DMS53 (cell line): ENCODE measurements at regions not wholly inside any gene's neighbourhood (a gene's known extent, or its start where the extent isn't known, plus 50 kb on each side); places are given as distances from the start of the nearest gene placed in this dataset.
"Not testable (repeated sequence)": the region's sequence is repeated elsewhere in the genome, so short reads cannot be mapped to it uniquely, and the experiment has no call there.

Source experiments
- DNase-seq: peaks from one replicate; lab custom pipeline; 2025; lab: John Stamatoyannopoulos, UW

DNA sequence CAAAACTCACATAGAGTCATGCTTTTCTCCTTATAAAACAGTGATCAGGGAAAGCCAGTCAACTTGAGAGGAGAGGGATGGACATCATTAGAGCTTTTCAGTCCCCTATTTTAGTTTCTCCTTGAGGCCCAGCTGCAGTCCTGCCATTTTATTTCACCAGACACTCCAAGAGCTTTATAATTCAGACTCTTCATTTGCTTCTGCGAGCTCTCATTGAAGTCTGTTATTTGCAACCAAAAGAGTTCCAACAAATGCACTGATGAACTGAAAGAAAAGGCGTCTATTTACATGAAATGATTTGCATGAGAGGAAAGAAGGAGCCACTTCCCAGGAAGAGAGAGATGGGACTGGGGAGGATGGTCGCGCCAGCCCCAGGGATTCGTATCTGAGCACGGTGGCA is 86.8 kb downstream of the NDUFA12 start:
- DNase-seq, result no peak

DNA sequence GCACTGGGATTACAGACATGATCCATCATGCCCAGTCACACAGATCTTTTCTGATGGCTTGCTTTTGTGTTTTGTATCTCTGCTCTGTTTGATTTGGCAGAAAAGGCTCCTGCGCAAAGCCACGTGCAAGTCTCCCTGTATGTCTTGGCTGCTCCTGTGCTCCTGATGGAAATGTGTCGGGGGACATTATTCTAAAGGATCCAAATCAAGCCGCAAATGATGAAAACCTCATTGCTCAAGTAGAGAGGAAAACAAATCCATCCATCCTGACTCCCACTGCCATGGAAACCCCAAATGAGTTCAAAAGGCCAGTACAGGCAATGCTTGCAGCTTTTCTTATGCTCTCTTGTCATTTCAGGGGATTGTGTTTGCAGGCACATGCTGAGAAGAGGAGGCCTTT is 93.8 kb downstream of the NDUFA12 start:
- DNase-seq, result no peak

DNA sequence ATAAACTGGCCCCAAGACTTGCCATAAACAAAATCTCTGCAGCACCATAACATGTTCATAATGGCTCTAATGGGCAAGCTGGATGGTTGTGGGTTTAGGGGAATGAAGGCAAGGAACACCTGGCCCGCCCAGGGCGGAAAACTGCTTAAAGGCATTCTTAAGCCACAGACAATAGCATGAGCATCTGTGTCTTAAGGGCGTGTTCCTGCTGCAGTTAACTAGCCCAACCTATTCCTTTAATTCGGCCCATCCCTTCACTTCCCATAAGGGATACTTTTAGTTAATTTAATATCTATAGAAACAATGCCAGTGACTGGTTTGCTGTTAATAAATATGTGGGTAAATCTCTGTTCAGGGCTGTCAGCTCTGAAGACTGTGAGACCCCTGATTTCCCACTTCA is 97.7 kb downstream of the NDUFA12 start:
- not testable (repeated sequence) for DNase-seq

DNA sequence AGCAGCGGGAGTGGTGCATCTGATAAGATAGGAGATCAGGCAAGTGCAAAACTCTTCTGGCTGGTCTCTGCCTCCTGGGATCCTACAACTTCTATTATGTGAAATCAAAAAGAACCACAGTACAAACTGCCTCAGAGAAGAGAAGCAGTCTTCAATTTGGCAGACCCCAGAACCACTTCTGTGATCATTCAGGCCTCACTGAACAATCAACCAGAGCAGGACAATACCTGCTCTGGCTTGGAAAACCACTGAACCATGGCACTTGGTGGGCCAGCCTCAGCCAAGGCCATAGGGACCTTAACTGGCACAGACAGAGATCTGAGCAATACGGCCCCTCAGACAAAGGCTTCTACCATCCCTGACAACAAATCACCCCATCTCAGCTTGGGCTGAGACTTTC is 103.0 kb downstream of the NDUFA12 start:
- DNase-seq, result no peak

DNA sequence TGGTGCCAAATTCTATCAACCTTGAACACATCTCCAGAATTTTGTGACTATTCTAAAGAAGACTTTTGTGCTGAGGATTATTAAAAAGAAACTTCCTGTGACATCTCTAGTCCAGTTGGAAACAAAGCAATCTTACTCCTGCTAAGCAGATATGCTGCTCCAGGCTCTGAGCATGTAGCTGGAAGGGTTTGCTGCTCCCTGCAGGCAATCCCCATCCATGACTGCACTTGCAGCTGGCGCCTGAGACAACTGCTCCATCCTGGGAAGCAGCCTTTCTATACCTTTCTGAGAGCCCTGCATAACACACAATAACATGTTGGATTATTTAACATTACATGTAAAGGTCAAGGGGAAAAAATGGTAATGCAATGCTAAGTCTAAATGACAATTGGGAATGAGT is 105.1 kb downstream of the NDUFA12 start:
- DNase-seq, result peak; percentile 35

DNA sequence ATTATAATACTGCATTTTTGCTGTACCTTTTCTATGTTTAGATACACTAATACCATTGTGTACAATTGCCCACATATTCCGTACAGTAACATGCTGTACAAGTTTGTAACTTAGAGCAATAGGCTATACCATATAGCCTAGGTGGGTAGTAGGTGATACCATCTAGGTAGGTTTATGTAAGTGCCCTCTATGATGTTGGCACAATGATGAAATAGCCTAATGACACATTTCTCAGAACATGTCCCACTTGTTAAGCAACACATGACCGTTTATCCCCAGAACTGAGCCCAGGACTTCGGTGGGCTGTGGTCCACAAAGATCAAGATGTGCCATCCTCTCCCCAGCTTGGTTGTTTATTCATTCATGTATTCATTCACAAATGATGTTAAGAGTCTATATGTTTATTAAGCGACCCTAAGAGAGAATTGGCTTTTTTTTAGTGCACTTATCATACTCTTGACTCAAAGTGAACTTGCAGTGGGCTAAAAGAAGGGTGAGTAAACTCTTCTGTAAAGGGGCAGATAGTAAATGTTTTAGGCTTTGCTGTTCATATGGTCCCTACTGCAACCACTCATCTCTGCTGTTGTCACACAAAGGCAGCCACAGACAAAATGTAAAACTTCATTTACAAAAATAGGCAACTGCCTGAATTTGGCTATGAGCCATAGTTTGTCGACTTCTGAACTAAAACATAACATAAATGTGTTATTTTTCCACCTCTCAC is 110.8 kb downstream of the NDUFA12 start:
- DNase-seq, result no peak

DNA sequence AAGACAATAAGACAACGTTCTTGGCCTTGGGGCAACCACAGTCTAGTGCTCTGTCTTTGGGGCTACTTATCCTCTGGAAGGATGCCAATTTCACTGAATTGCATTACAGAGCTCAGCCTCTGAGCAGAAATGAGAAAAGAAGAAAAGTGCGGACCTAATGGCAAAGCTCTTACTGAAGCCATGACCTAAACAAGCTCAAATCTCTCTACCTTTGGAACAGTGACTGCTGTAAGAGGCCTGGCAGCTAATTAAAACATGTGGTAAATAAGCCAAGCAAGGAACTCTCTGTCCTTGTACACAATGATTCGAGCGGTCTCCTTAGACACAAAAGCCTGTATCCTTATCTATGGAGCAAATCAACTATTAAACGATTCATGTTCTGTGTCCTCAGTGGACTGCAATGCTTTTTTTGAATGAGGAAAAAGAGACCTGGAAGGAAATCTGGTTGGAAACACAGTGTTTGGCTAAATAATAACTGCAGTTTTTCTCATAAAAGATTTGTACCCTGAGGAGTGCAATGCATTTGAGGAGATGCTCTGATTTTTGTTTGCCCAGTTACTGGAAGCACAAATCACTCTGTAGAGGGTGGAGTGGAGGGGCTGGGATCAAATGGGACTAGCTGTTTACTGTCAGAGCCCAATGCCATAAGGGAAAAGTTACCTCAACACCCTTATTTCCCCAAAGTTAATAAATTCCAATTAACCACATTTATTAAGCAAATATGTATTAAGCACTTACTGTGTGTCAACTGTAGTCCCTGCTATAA is 113.9 kb downstream of the NDUFA12 start:
- DNase-seq, result no peak

DNA sequence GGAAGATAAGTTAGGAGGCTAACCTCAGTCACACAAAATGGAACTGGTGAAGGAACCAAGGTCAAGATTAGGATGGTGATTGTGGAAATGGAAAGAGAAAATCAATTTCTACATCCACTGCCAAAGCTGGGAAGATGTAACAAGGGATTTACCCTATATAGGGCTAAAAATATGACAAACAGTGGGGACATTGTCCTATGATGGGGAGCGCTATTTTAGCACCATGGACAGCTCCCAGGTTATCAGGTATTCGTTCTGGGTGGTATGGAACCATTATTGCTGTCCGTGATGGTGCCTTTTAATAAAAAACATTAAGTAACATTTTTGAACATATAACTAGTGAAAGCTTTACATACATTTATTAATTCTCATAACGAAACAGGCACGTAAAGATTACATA is 124.0 kb downstream of the NDUFA12 start:
- no peak for DNase-seq

DNA sequence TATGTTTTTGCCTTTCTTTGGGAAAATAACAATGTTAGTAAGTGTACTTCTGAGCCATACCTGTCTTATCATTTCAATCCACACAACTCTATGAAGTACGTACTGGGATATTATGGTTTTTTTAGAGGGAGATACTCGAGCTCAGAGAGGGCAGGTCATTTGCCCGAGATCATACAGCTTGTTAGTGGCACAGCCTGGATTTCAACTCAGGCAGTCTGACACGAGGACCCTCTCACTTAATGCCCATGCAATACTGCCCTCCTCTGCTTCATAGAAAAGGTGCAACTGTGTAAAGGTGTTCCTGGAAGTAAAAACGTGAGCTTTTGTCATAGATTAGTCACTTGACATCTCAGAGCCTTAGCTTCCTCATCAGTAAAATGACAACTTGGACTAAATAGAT is 128.0 kb downstream of the NDUFA12 start:
- DNase-seq, result peak; percentile 91

DNA sequence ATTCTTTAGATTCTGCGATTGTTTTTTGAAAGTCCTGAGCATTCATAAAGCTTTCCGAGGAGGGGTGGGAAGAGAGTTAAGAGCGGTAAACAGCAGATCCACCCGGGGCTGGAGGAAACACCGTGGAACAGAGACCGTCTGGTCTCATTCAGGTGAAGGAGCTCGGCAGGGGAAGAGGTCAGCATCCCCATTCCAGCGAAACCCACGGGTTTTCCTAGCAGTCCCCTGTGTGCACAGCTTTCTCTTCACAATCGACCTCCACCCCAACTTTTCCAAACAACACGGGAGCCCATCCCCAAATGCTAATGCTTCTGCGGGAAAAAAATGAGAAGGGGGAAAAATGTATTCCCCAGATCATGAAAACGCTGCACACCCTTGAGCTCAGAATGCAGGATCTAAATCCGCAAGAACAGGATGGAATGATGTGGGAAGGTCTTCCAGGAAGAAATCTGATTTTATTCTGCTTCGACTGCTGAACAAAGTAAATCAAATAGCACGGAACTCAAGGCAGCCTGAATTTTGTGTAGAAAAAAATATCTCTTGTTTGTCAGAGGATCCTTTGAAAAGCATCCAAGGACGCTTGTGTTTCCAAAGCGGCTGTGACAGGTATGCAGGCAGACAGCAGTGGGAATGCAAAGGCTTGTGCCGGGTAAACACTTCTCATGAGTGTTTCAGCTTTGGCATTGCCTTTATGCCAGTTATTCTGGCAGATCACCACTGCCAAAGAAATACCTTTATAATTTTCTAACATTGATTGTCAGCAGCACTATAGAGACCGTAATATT is 128.8 kb downstream of the NDUFA12 start:
- DNase-seq, result peak; percentile 84

DNA sequence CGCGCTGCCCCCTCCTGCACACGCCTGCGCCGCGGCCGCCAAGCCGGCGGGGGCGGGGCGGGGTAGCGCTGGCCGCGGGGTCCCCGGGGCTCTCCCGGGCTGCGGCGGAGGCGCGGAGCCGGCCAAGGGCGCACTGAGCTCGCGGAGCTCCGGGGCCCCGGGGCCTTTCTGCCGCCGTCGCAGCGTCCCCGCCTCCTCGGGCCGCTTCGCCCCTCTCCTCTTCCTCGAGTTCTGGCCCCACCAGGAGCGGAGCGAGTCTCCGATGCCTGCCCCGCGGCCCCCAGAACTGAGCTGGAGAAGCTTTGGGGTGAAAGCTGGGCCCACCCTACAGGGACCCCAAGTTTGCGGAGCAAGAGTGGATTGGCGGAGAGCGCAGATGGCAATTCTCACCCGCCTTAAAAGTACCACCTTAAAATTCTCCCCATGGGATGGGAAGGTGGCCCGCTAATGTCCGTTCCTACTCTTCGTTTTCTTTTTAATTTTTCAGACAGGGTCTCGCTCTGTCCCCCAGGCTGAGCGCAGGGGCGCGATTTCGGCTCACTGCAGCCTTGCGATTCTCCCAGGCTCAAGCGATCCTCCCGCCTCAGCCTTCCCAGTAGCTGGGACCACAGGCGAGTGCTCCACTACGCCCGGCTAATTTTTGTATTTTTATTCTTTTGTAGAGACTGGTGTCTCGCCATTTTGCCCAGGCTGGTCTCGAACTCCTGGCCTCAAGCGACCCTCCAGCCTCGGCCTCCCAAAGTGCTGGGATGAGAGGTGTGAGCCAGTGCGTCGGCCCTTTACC is 129.6 kb downstream of the NDUFA12 start:
- peak; percentile 47 for DNase-seq

DNA sequence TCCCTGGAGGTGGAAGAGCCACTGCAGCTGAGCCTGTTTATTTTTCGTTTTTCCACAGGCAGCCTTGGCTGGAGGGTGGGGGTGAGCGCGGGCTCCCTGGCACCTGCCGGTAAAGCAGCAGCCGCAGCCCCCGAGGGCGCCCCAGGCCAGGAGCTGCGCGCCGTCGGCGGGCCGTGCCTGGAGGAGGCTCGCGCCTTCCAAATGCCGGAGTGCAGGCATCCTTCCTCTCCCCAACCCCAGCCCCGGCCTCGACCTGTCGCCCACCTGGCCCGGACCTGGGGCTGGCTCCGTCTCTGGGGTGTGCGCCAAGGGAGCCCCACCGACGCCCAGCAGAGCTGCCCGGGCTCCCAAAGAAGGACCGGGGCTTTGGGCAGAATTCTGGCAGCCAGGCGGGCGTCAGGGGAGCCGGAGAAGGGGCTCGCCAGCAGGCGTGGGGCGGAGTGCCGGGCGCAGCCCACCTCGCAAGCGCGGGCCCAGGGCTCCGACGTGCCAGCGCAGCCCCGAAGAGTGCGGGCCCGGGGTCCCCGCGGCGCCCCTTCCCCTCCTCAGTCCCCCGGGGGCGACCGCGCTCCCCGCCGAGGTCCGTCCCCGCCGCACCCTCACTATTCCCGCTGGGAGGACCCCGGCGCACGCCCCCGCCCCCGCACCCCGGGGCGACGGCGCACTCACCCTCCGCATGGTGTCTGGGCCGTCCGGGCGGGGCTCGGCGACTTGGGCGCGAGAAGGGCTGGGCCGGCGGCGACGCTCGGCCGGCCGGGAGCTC is 130.3 kb downstream of the NDUFA12 start:
- DNase-seq, result peak; percentile 76

DNA sequence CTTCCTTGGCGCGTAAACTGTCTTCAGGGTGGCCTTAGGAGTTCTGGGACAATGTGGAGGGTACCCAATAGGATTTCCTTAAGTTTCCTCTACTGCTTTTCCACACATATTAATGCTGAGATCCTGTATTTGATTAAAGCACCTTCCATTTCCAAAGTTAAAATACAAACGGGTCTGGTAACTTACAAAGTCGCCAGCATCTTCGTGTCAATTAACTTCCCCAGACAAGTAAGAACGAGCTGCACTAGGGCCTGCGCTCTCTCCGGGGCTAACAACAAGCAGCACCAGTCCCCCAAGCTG is 130.9 kb downstream of the NDUFA12 start:
- DNase-seq, result no peak

DNA sequence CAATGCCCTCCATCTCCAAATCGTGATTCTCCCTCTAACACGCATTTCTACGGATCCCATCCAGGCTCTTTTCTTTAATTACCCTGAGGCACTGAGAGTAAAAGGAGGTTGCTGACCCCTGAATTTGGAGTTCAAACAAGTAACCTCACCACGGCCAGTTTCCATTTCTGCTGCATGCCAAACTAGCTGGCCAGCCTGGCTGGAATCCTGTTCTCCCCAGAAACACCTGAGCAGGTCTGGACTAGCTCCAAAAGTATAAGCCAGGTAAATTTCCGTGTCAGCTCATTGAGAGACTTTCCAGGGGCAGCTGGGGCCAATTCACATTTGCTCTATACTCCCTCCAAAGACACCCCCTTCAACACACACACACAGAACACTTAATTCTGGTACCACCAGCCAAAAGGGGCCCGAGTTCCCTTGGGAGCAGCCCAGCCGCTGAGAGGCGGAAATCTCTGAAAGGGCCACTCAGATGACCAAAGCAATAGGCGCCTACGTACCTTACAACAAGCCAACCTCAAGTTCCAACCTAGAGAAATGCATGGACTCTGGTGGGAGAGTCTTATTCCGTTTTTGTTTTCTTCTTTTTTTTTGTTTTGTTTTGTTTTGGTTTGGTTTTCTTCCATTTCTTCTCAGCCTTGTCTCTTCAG is 131.4 kb downstream of the NDUFA12 start:
- peak; percentile 40 for DNase-seq

DNA sequence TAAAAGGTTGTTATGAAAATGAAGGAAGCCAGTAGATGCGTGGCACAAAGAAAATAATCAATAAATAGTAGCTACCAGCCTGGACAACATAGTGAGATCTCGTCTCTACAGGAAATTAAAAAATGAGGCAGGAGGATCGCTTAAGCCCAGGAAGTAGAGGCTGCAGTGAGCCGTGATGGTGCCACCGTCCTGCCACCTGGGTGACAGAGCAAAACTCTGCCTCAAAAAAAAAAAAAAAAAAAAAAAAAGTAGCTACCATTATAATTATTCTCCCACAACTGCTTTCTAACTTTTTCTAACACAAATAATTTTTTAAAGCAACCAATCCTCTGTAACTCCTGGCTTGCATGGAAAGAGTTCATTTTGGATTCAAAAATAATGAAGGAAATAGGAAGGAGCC is 133.0 kb downstream of the NDUFA12 start:
- no peak for DNase-seq

DNA sequence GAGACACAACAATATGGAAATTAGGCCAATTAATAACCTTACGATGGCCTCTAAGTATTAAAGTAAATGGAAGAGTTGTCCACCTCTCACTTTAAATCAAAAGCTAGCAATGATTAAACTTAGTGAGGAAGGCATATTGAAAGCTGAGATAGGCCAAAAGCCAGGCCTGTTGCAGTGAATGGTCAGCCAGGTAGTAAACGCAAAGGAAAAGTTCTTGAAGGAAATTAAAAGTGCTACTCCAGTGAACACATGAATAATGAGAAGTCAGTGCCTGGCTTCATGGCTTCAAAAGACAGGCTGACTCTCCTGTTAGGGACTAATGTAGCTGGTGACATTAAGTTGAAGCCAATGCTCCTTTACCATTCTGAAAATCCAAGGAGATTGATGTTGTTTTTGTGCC is 135.3 kb downstream of the NDUFA12 start:
- DNase-seq, result no peak

DNA sequence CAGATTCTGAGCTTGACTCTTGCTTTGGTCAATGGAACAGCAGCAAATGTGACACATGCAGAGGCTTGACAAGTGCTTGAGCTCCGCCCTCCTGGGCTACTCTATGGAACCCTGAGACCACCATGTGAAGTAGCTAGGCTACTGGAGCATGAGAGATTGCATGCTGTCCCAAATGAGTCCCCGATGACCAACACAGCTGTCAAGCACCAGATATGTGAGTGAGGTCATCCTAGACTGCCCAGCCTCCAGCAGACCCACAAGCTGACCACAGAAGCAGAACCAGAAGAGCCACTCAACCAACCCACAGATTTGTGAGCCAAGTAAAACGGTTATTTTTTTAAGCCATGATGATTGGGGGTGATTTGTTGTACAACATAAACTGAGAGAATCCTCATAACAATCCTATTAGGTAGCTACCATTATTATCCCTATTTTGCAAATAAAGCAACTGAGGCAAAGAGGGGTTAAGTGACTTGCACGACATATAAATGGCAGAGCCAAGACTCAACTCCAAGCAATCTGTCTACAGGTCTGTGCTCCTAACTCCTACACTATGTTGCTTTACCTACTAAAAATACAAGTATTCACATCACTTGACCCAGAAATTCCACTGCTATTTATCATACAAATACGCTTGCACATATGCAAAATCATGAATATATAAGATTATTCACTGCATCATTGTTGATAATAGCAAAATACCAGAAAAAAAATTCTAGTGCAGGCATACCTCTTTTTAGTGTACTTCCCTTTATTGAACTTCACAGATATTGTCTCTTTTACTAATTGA is 136.2 kb downstream of the NDUFA12 start:
- peak; percentile 21 for DNase-seq

DNA sequence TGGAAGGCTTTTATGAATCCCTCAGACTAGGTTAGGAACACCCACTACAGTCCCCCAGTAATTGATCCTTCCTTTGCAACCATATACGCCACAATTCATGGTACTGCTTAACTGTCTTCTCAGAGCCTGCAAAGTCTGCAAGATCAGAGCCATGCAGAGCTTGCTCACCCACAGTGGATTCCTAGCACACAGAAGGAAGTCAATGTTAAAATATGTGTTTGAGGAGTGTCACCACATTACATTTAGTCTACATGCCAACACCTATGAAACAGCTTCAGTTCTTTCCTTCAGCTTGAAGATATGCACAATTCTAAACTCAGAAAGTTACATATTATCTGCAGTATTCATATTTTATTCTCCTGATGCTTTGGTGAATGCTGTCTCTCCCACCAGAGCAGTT is 138.5 kb downstream of the NDUFA12 start:
- DNase-seq, result peak; percentile 25

DNA sequence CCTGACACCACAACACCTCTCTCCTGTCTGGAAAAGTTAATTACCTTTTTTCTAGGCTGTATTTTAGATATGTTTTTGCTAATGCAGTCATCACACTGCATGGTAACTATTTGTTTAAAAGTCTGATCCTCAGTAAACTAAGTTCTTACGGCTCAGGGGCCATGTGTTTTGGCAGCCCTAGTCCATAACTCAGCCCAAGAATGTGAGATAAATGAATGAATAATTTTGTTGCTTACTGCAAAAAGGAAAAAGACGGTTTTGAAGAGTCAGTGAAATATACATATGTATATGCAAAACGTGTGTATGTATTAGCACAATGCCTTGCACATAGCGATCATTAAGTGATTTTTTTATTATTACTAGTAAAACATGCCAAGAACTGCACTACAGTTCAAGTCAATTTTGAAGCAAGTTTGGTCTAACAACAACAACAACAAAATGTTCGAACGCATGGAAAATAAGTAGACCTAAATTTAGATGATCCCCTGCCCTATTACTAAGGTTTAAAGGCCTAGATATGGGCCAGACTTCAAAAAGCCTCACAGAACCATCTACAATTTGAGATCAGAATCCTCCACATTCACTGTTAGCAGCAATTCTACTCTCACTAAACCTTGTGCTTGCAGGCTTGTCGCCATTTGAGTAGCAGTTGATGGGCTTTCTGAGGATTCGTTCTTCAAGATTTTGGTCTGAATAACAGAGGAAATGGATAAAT is 140.0 kb downstream of the NDUFA12 start:
- no peak for DNase-seq

DNA sequence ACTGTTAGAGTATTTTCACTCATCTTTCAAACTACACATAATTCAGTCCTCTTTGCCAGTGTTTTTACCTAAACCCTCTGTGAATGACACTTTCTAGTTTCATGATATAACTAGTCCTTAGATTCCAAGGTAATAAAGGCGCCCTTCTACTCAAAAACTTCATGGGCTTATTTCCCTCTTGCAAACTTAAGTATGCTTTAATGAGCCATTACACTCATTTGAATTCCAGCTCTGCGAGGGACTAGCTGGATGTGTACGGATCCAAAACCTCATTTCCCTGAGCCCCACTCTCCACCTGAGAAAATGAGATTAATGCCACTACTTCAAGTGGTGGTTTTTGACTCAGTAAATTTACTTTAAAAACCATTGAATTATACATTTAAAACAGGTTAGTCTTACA is 141.1 kb downstream of the NDUFA12 start:
- DNase-seq, result no peak
